SJCRH30 (cell line): ENCODE measurements at regions not wholly inside any gene's neighbourhood (a gene's known extent, or its start where the extent isn't known, plus 50 kb on each side); places are given as distances from the start of the nearest gene placed in this dataset.
A peak's percentile ranks its signal among the peaks of the same experiment; 100 is the strongest.

Experiments
- DNase-seq, 2 experiments: peaks; one replicate each; pipeline ENCODE4 v3.0.0-alpha.2; 2015 to 2020
- H3K27ac ChIP-seq: fragments of 250-450 bp; sonication (Bioruptor Pico); 2 replicates; pipeline ENCODE4 v1.5.1; 2020; ENCODE audit warnings: mild to moderate bottlenecking, moderate library complexity
- H3K27me3 ChIP-seq: fragments of 250-450 bp; sonication (Bioruptor Pico); 2 replicates; pipeline ENCODE4 v1.5.1; 2020; ENCODE audit warnings: mild to moderate bottlenecking, moderate library complexity
- H3K36me3 ChIP-seq: fragments of 250-450 bp; sonication (Bioruptor Pico); 2 replicates; pipeline ENCODE4 v1.5.1; 2020; ENCODE audit warnings: mild to moderate bottlenecking, moderate library complexity
- H3K4me1 ChIP-seq: fragments of 250-450 bp; sonication (Bioruptor Pico); 2 replicates; pipeline ENCODE4 v1.5.1; 2020; ENCODE audit warnings: mild to moderate bottlenecking, moderate library complexity
- H3K4me3 ChIP-seq: fragments of 250-450 bp; sonication (Bioruptor Pico); 2 replicates; pipeline ENCODE4 v1.5.1; 2020; ENCODE audit warnings: mild to moderate bottlenecking, moderate library complexity
- H3K9me3 ChIP-seq: fragments of 250-450 bp; sonication (Bioruptor Pico); replicated peaks from 2 replicates; pipeline ENCODE4 v1.5.1; 2020; ENCODE audit warnings: mild to moderate bottlenecking, moderate library complexity

DNA sequence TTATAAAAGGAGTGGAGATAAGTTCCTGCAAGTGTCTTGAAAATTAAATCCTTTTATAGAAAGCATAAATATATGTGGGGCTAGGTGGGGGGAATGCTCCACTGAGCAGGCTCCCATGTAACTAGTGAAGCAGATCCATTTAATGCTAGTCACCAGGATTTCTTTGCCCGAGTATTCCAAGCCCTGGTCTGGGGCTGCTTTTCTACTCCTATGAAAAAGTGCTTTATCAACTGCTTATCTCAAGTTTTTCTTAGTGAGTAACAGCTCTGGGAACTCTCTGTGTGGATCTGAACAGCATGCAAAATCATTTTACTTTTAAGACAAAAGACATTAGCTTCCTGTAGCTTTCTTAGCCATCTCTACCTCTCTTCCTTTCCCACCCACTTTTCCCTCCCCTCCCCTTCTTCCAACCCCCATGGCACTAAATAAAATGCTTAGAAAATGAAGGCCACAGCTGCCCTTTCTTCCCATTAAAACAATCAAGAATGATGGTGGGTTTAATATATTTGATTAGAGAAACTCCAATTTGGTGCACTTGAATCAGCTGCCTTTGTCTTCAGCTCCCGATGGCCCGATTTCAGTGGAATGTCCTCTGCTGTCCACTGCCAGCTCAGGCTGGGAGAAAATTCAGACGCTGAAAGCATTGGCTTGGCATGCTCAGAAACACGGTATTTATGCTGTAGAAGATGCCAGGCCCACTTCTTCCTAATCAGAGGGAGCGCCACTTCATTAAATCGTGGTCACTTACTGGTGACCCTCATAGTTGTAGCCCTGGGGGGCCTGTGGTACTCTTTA, 475.1 kb downstream of the FOXO1 start:
- H3K36me3 ChIP-seq = no peaks in the 10 kb centered on the region
- peak overlapping the region; percentile 91 for H3K27ac ChIP-seq
- H3K4me1 ChIP-seq = peaks cover 29% of the 10 kb centered on the region
- DNase-seq = no peak
- no peaks in the 10 kb centered on the region for H3K27me3 ChIP-seq
- no peaks in the 10 kb centered on the region for H3K9me3 ChIP-seq
- H3K4me3 ChIP-seq = peak overlapping the region; percentile 36; the same call in 1 of the 2 replicates

DNA sequence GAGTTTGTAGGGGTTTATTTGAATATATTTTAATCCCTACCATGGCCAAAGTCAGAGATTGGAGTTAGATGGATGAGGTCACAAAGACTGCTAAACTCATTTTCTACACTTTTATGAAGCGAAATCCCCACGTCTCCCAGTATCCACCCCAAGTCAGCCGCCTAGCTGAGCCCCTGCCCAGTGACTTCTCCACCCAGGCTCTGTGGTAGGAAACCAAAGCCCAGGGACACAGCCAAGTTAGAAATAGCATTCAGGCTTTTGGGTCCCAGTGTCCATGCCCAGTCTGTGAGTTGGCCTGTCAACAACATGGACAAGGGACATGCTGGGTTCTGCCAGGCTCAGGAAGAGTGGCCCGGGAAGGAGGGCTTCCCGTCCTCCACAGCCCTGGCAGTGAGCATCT, 474.0 kb downstream of the FOXO1 start:
- no peaks in the 10 kb centered on the region for H3K9me3 ChIP-seq
- H3K36me3 ChIP-seq = no peaks in the 10 kb centered on the region
- no peak overlapping the region for H3K27ac ChIP-seq
- DNase-seq = no peak
- no peaks in the 10 kb centered on the region for H3K27me3 ChIP-seq
- peaks cover 29% of the 10 kb centered on the region for H3K4me1 ChIP-seq
- no peak overlapping the region for H3K4me3 ChIP-seq

DNA sequence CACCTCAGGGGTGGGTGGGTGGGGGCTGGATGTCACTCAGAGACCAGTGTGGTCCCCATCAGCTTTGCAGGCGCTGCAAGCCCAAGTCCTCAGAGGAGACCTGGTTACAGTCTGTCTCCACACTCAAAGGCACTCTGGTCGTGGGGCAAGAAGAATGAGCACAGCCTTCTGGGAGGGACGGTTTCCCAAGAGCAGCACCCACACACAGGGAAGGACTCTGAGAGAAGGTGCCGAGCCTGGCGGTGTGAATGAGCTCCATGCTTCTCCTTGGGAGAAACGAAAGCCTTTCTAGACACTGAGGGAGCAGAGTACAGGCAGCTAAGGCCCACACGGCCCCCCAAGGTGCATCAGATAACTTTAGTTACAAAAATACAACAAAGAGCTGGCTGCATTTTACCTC, 473.6 kb downstream of the FOXO1 start:
- Histone ChIP-seq H3K27me3 (no peaks in the 10 kb centered on the region), H3K36me3 (no peaks in the 10 kb centered on the region), H3K9me3 (no peaks in the 10 kb centered on the region), H3K4me3 (no peak overlapping the region), H3K4me1 (peaks cover 29% of the 10 kb centered on the region), H3K27ac (no peak overlapping the region)
- DNase-seq = no peak

DNA sequence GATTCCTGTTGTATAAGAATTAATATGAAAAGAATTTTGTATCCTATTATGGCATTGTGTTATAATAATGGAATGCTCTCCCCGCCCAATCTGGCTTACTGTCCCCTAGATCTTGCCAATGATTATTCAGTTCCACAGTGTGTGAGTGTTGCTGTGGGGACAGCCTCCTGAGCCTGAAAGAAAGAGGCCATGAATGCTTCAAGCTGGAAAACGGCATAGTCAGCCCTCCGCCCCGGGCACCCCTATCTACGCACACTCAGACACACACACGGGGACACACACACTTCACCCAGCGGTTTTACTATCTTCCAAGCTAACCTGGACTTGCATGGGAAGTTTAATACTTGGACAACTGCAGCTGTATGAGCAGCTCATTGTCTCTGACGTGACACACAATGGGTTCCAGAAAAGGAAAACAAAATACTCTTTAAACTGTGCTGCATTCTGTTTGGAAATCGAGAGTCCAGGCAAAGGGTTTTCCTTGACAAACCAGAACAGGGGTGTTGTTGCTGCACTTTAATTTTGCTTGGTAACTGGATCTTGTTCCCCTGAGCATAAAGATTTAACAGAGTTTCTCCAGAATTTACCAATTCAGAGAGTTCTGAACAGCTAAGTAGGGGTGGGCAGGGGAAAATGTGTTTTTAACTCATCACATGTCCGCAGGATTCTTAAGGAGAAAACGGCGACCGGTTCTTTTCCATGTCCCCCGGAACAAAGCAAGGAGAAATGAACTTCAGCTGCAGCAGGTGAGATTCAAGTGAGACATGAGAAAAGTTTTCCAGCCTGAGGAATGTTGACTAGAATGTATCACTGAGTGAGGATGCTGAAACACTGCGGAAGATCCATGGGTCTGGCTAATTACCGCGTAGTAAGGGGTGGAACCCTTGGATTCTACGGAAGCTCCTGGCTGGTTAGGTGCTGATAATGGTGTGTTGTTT, 472.9 kb downstream of the FOXO1 start:
- H3K4me1 ChIP-seq = peaks cover 29% of the 10 kb centered on the region
- H3K9me3 ChIP-seq = no peaks in the 10 kb centered on the region
- no peaks in the 10 kb centered on the region for H3K27me3 ChIP-seq
- H3K27ac ChIP-seq = no peak overlapping the region
- no peak overlapping the region for H3K4me3 ChIP-seq
- no peaks in the 10 kb centered on the region for H3K36me3 ChIP-seq
- no peak for DNase-seq

DNA sequence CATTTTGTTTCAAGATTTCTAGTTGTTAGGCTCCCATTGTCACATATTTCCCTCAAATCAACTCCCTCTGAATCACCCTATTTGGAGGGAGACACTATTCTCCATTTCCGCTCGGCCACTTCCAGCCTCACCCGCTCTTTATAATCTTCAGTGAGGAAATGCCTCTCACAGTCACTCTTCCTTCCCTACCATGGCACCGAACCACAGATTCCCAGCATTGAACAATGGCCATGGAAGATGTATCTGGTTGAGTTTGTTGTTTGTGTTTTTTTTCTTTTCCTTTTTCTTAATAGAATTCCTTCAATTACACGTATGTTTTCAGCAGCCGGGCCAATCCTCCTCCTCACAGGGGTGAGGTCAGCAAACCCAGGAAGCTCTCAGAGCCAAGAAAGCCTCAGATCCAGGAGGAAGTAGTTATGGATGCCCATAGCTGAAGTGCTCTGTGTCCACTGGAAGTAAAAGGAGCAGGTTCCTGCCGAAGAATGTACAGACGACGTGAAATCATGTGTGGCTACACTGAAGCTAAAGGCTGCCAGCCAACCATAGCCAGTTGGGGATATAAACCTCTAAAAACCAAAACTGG, 472.1 kb downstream of the FOXO1 start:
- Histone ChIP-seq H3K36me3 (no peaks in the 10 kb centered on the region), H3K4me3 (no peak overlapping the region), H3K27ac (no peak overlapping the region), H3K27me3 (no peaks in the 10 kb centered on the region), H3K9me3 (no peaks in the 10 kb centered on the region), H3K4me1 (peaks cover 25% of the 10 kb centered on the region)
- no peak for DNase-seq

DNA sequence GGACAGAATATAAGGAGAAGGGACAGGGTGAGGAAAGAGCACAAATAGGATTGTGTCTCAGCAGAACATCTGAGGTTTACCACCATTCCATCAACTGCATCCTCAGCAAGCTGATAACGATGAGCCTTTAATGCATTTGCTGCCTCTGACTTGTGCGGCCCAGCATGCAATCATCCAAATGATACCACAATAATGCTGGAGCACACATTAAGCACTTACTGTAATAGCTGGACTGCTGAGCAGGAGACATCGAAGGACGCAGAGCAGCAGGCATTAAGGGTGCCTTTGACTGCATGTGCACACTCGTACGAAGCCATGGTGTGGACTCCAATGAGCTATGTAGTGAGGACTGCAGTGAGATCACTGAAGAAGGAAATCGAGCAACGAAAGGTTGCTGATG, 469.4 kb downstream of the FOXO1 start:
- Histone ChIP-seq H3K27me3 (no peaks in the 10 kb centered on the region), H3K4me1 (no peaks in the 10 kb centered on the region), H3K4me3 (no peak overlapping the region), H3K27ac (no peak overlapping the region), H3K36me3 (no peaks in the 10 kb centered on the region), H3K9me3 (no peaks in the 10 kb centered on the region)
- no peak for DNase-seq

DNA sequence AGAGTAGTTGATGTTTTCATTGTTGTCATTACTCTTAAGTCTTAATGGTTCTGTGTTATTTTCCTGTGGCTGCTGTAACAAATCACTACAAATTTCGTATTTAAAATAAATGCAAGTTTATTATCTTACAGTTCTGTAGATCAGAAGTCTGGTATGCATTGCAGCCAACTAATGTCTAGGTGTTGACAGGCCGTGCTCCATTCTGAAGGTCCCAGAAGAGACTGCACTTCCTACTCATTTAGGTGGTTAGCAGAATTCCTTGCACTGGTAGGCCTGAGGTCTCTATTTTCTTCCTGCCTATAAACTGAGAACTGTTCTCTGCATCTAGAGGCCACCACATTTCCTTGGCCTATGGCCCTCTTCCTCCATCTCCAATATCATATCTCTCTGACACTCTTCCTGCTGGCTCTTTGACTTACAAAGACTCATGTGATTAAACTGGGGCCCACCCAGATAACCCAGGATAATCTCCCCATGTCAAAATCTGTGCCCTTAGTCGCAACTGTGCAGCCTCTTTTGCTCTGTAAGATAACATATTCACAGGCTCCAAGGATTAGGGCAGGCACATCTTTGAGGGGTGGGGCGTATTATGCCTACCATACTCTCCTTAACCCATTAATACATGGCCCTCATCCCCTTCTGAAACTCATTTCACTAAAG, 468.4 kb downstream of the FOXO1 start:
- DNase-seq = no peak
- Histone ChIP-seq H3K36me3 (no peaks in the 10 kb centered on the region), H3K27me3 (no peaks in the 10 kb centered on the region), H3K4me1 (no peaks in the 10 kb centered on the region), H3K27ac (no peak overlapping the region), H3K4me3 (no peak overlapping the region), H3K9me3 (no peaks in the 10 kb centered on the region)

DNA sequence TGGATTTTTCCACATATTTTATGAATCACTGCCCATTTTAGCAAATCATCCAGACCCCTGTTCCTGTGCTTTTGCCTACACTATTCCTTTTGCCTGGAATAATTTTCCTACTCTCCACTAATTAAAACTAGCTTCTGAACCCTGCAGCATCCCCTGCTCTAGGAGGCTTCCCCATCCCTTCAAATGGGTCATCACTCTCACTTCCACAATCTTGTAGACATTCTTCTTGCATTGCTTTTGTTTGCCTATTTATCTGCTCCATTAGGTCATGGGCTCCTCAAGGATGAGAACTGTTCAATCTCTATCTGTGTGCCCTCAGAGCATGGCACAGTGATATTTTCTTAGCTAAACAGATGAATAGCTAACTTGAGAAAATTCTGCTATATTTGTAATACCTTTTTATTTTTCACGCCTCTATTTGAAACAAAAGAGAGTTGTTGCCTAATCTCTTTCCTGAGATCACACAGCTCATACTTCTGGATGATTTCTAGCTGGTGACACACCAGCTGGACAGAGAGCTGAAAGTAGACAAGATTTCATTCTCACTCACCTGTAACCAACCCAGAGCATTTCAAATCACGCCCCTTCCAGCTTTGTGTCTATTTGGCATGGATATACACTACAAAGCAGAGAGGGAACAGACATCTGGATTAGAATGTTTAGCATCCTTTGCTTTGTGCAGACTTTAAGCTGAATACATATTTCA, 466.0 kb downstream of the FOXO1 start:
- no peak for DNase-seq
- H3K27ac ChIP-seq = no peak overlapping the region
- H3K36me3 ChIP-seq = no peaks in the 10 kb centered on the region
- no peak overlapping the region for H3K4me3 ChIP-seq
- H3K9me3 ChIP-seq = no peaks in the 10 kb centered on the region; the same call in 1 of the 2 replicates
- H3K4me1 ChIP-seq = no peaks in the 10 kb centered on the region
- H3K27me3 ChIP-seq = no peaks in the 10 kb centered on the region

DNA sequence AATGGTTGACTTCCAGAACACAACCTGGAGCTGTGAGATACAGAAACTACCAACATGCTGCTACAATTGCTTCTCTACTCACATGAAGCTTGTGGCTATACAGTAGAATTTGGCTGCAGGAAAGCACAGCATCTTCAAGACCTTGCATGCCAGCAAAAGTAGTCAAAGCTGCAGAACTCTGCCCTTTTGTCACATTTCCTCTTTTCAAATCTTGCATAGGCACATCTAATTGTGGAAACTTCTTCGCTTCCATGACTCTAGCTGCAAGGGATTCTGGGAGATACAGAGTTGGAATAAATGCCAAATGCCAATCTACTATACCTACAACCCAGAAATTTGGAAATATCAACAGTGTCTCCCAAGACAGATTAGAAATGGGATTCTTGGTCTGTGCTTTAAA, 462.2 kb downstream of the FOXO1 start:
- Histone ChIP-seq H3K36me3 (no peaks in the 10 kb centered on the region), H3K27me3 (no peaks in the 10 kb centered on the region), H3K9me3 (no peaks in the 10 kb centered on the region; the same call in 1 of the 2 replicates), H3K4me1 (no peaks in the 10 kb centered on the region), H3K4me3 (no peak overlapping the region), H3K27ac (no peak overlapping the region)
- DNase-seq = no peak

DNA sequence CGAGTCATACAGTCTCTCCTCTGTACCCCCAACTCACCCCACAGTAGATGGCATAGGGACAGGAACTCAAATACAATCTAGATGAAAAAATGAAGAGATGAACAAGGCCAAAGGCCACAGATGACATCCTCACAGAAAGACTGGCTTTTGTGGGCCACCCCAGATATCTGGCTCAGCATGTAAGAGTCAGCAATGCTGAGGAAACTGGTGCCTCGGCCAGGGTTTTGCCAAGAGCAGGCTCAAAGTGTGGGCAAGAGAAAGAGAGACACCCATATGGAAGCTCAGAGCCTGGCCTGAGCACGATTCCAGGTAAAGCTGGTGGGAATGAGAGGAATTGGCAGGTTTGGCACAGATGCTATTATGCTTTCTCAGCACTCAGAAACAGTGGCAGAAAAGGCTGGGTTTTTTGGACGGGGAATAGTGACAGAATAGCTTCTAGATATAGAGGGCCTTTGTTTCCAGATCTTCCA, 460.6 kb downstream of the FOXO1 start:
- DNase-seq = no peak
- Histone ChIP-seq H3K27ac (no peak overlapping the region), H3K4me1 (no peaks in the 10 kb centered on the region), H3K36me3 (no peaks in the 10 kb centered on the region), H3K27me3 (no peaks in the 10 kb centered on the region), H3K9me3 (no peaks in the 10 kb centered on the region; the same call in 1 of the 2 replicates), H3K4me3 (no peak overlapping the region)

DNA sequence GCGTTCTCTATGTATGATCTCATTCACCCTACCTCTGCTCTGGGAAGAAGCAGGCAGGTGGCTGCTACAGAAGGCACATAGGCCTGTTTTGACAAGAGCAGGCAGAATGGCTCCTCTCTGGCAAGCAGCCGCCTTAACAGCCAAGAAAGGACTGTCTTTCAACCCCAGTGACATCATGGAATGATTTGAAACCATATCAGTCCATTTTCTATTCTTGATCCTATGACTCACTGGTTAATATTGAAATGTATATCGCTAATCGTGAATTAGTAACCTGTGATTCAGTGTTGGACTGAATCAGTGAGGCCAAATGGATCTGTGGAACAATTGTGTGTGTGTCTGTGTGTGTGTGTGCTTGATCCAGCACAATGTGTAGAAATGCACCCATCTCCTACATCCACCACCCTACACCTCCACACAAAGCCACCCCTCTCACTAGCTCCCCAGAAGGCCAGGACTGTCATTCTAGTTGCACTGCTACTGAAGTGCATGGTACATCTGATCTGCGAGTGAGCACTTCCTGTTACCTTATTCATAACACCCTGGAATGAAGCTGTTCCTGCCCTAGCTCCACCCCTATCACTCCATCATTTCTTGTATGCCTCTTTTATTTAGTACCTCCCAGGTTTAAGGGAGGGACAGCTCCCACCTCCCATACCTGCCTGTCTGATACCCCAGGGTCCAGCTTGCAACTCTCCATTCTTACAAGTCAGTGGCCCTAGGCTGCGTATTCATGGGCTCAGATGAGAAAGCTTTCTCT, 460.0 kb downstream of the FOXO1 start:
- no peak overlapping the region for H3K27ac ChIP-seq
- no peak overlapping the region for H3K4me3 ChIP-seq
- no peaks in the 10 kb centered on the region; the same call in 1 of the 2 replicates for H3K9me3 ChIP-seq
- no peaks in the 10 kb centered on the region for H3K4me1 ChIP-seq
- H3K36me3 ChIP-seq = no peaks in the 10 kb centered on the region
- H3K27me3 ChIP-seq = no peaks in the 10 kb centered on the region
- no peak for DNase-seq

DNA sequence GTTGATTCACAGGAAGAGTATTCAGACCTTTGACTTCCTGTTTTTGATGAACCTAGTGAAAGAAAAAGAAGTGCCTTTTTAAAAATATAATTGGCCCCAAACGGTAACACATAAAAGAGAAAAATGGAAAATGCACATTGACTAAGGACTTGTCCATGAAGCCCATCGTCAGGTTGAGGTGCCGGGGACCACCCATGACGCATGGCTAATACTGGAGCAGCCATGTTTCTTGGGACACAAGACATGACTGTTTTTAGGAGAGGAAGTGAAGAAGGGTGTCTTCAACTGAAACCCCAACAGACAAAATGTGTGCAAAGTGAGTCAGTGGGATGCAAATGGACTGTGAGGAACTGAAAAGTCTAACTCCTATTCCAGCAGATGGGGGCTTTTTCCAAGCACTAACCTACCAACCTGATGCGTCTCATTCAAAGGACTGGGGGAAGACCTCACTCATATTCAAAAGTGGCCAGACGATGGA, 459.4 kb downstream of the FOXO1 start:
- Histone ChIP-seq H3K9me3 (no peaks in the 10 kb centered on the region; the same call in 1 of the 2 replicates), H3K27ac (no peak overlapping the region), H3K4me1 (no peaks in the 10 kb centered on the region), H3K36me3 (no peaks in the 10 kb centered on the region), H3K4me3 (no peak overlapping the region), H3K27me3 (no peaks in the 10 kb centered on the region)
- DNase-seq = no peak

DNA sequence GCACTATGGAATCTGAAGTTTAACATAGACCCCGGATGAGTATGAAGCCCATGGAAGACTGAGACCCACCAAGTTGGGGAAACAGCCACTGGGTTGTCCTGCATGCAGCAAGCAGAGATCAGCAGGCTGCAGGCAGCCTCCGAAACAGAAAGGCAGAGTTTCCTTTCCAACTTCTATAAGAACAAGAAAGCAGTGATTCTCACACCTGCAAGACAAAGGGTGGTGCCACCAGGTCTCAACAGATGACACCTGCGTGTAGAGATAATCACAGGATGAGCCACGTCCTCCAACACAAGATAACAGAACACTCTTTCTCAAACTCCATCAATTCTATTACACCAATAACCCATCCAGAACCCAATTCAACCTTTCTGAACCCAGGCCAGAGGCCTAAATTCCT, 457.9 kb downstream of the FOXO1 start:
- H3K4me1 ChIP-seq = no peaks in the 10 kb centered on the region
- DNase-seq = no peak
- no peaks in the 10 kb centered on the region; the same call in 1 of the 2 replicates for H3K9me3 ChIP-seq
- H3K36me3 ChIP-seq = no peaks in the 10 kb centered on the region
- no peak overlapping the region for H3K4me3 ChIP-seq
- H3K27me3 ChIP-seq = no peaks in the 10 kb centered on the region
- H3K27ac ChIP-seq = no peak overlapping the region
